LoVo (cell line): ENCODE measurements at regions not wholly inside any gene's neighbourhood (a gene's known extent, or its start where the extent isn't known, plus 50 kb on each side); places are given as distances from the start of the nearest gene placed in this dataset.
"Not testable (repeated sequence)": the region's sequence is repeated elsewhere in the genome, so short reads cannot be mapped to it uniquely, and the experiment has no call there.

Experiments used
- DNase-seq: peaks from one replicate; pipeline ENCODE4 v3.0.0-alpha.2; 2016; ENCODE audit warnings: low spot score

DNA sequence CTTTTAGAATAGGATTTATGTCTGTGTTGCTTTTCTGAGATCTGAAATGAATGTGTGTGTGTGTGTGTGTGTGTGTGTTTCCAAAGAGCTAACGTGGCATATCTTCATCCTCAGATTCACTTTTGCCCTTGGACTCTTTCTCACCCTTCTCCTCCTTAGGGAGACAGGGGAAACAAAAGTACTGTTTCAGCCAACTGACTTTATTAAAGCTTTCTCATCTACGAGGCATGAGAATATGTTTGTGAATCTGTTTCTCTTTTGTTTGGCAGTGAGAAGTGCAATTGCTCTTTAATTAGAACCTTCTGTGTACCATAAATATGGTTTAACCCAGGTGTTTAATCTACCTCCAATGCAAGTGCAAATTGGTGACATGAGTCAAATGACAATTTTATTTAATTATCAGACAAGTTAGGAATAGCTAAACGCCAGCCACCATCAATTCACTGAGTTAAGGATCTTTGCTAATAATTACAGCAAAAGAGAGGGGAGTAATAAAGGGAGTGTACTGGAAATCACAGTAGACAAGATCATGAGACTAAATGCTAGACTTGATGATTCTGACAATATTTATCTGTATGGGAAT, 186.4 kb upstream of the COL3A1 start:
- no peak for DNase-seq

DNA sequence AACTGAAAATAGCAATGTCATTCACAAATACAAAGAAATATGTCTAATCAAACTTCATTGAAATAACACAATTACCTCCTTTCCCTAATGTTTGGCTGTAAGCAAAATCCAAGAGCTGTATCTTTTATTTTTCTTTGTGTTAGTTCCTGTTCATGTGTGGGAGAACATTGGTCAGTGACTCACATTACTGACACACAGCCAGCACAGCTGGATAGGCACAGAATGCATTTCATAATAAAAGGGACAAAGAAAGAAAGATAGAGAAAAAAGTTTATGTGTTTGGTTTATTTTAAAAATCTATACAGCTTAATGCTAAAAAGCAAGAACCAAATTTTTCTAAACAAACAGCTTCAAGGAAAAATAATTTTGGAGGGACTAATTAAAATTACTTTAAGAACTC, 185.6 kb upstream of the COL3A1 start:
- DNase-seq: peak; percentile 28

DNA sequence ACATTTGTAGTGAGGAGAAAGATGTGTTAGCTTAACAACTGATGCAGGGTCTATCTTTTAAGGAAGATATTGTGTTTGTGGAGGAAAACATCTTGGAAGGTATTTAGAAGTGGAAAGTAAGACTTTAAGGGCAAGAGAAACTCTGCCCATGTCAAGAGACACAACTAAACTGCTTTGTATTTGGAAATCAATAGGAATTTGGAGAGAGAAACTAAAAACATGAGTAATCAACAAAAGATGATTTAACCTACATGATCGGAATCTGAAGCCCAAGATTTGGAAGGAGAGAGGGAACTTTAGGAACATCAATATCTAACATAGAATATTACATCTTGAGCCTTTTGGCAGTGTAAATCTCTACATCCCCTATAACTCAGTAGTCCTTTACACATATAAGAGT, 184.2 kb upstream of the COL3A1 start:
- no peak for DNase-seq

GRCh38 chr2:188794453-188794852, 179.7 kb upstream of the COL3A1 start:
- DNase-seq: not testable (repeated sequence)

DNA sequence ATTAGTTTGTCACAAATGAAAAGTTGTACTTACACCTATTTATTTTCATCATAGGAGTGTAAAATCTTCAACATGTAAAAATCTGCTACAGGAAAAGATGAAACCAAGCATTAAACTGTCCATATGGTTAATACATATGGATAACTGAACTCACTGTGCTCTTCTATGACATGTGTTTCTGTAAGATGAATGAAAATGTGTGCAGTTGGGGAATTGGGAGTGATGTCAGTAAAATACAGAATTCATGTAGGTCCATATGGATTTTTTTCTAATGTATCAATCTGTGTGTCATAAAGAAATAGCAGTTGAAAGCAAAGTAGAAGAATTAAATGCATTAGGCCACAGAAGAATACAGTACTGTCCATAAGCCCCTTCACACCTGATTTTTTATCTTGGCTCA, 178.4 kb upstream of the COL3A1 start:
- DNase-seq: no peak

DNA sequence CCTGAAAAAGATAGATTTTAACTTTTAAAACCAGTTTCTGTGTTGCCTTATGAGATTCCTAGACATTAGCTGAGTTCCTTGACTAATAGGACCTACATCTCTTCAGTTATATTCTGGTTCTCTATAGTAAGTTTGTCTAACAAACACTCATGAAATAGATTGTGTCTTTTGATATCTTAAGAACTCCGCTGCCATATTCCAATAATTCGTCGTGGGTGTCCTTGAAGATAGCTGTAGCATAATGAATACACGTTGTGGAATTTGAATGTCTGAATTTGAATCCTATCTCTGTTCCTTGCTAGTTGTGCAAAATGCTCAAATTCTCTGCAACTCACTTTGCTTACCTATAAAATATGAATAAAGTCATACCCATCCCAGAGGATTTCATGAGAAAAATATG, 176.8 kb upstream of the COL3A1 start:
- DNase-seq: no peak

DNA sequence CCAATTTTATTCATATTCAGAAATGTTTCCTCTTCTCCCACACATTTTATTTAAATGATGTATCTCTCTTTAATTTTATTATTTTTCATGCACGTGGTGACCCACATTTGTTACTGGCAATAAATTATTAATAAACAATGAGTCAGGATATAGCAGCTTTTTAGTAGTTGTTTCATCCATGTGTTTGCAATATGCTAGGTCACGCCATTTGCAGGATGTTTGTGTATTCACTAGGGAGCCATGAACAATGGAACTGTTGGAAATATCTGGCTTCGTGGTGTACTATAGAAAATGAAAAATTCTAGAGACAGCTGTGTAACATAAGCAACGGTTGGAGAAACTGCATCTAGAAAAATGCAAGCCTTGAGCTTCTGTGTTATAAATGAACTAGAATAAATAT, 176.0 kb upstream of the COL3A1 start:
- no peak for DNase-seq

DNA sequence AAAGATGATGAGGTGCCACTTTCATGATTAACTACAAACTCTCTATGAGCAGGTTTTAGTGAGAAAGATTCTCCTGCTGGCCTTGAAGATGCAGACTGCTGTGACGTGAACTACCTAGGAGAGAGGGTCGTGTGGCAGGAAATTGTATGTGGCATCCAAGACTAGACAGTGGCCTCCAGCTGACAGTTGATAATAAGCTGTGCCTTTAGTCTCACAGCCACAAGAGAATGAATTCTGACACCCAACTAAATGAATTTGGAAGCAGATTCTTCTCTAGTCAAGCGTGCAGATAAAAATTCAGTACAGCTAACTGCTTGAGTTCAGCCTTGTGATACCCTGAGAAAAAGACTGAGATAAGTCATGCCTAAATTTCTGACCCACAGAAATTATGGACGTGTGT, 169.0 kb upstream of the COL3A1 start:
- no peak for DNase-seq

DNA sequence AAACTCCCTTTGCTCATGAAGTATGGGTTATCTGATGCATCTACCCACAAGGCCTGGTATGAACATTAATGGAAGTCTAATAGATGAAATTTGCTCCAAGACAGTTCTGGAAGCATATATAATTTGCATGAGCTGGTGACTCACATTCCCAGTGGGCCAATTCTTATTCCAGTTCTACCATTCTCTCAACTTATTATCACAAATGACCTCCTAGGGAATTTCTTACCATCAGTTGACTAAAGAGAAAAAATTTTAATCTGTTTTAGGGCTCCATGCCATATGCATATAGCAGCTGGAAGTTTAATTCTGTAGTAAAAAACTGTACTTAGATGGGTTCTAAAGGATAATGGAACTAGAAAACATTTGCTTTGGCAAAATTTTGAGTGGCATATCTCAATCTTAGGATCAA, 165.2 kb upstream of the COL3A1 start:
- no peak for DNase-seq

GRCh38 chr2:188810586-188810985, 163.6 kb upstream of the COL3A1 start:
- DNase-seq: no peak

GRCh38 chr2:188811522-188811921, 162.7 kb upstream of the COL3A1 start:
- no peak for DNase-seq

DNA sequence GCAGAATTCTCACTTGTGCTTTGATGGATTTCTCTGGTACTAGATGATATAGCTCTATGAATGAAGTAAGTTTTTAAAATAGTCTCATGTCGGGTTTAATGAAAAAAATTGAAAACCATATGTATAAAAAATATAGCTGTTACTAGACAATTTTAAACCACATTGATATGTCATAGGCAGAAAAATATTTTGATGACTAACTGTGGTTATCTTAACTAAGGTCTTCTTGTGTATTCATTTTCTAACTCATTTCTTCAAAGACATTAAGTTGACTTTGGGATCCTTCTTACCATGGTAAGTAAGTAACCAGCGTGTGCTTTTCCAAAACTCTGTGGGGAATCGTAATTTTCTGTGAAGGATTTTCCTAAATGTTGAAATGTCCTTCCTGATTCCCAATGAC, 160.9 kb upstream of the COL3A1 start:
- DNase-seq: no peak

GRCh38 chr2:188813857-188814256, 160.3 kb upstream of the COL3A1 start:
- DNase-seq: no peak

- DNase-seq: no peak
Observed at GRCh38 chr2:188819011-188819410, 155.2 kb upstream of the COL3A1 start.

DNA sequence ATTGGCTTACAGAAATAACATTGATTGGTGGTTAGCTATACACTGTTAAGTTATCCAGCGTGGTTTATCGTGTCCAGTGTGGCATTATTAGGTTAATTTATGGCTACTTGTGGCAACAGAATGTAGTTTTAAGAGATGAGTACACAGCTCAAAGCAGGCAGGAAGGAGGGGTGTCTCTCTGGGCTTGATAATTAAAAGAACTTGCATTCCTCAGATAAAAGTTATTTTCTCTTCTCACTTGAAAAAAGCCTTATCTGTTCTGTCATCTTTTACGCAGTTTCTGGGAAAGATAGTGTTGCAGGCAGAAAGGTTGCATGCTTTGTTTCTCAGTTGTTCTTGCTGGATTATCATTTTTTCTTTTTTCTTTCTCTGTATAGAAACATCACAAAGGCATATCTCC, 154.4 kb upstream of the COL3A1 start:
- DNase-seq: no peak

- no peak for DNase-seq
Observed at GRCh38 chr2:188820576-188820975, 153.6 kb upstream of the COL3A1 start.

GRCh38 chr2:188824125-188824524, 150.0 kb upstream of the COL3A1 start:
- DNase-seq: no peak

- no peak for DNase-seq
Observed at GRCh38 chr2:188833331-188833730, 140.8 kb upstream of the COL3A1 start.

DNA sequence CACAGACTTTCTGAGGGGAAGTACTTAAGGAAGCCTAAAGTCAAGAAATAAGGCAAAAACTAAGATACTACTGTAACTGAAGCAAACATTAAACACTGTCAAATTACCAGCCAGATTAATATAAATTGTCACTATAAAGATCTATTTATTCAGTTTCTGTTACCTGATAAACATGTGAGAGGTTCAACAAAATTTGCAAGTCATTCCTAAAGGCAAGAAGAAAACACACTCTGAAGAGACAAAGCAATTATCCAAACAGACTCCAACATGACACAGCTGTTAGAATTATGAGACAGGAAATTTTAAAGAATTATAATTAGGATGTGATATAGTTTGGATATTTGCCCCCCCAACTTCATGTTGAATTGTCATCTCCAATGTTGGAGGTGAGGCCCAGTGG, 140.4 kb upstream of the COL3A1 start:
- DNase-seq: no peak

- no peak for DNase-seq
Observed at GRCh38 chr2:188835006-188835405, 139.2 kb upstream of the COL3A1 start.

GRCh38 chr2:188835821-188836220, 138.4 kb upstream of the COL3A1 start:
- no peak for DNase-seq

GRCh38 chr2:188845692-188846091, 128.5 kb upstream of the COL3A1 start:
- DNase-seq: no peak

GRCh38 chr2:188848887-188849435, 125.2 kb upstream of the COL3A1 start:
- no peak for DNase-seq

DNA sequence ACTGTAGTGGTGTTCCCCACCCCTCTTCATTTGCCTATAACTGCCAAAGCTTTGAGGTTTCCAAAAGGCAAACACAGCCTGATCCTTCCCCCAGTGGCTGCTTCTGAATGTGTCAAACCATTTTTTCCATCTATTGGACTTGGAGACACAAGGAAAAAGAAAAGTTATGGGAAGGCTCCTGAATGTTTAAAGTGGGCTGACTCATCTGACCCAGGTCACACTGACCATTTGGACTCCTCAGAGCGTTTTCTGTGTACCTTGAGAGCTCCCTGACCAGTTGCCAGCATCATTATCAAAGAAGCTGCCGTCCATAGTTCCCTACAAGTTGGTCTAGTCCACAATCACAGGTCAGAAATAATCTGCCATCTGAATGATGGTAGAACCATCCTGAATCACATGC, 123.4 kb upstream of the COL3A1 start:
- no peak for DNase-seq

DNA sequence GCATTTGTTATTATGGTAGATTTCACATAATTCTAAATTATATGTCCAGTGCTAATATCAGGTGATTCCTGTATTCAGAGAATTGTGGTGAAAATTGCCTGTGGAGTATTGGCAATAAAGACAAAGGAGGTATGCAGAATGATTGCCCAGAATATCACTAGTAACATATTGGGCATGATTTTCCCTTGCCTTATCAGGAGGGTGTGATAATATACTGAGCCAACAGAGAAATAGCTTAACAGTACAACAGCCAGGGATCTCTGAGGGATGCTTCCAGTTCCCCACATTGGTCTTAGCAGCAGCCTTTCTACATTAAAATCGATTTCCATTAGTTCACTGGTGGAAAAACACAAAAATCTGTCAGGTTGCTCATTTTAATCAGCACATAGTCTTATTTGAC, 122.9 kb upstream of the COL3A1 start:
- DNase-seq: no peak
